ENCODE measurements at regions not wholly inside any gene's neighbourhood (a gene's known extent, or its start where the extent isn't known, plus 50 kb on each side); places are given as distances from the start of the nearest gene placed in this dataset.

DNA sequence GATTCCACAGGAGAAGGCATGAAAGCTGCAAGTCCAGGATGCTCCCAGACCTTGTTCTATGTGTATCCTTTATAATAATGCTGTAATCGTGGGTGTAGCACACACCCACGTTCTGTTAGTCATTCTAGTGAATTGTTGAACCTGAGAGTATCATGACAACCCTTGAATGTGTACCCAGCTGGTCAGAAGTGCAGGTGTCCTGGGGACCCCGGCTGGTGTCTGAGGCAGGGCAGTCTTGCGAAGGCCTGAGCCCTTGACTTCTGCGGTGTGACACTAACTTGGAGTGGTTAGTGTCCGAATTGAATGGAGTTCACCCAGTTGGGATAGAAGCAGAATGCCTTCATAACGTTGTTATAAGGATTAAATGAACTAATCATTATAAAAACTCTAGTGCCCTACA lies 218.0 kb upstream of the TNRC6C start:
- DNase-seq: no peak

DNA sequence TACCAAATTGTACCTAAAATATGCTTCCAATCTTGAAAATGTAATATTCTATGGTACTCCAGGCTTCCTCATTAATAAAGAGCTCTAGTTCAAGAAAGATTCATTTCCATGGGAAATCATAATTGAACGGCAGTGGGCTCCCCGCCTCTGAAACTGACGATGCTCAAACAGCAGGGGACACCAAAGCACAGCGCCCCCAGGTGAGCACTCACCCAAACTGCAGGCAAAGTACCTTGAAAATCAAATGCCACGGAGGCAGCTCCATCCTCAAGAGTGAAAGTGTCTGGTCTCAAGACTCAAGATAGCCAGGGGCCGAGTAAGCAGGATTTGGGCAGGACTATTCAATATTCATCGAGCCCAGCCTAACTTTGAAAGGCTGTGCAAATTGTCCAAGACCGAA lies 217.4 kb upstream of the TNRC6C start:
- DNase-seq: peak; percentile 34

DNA sequence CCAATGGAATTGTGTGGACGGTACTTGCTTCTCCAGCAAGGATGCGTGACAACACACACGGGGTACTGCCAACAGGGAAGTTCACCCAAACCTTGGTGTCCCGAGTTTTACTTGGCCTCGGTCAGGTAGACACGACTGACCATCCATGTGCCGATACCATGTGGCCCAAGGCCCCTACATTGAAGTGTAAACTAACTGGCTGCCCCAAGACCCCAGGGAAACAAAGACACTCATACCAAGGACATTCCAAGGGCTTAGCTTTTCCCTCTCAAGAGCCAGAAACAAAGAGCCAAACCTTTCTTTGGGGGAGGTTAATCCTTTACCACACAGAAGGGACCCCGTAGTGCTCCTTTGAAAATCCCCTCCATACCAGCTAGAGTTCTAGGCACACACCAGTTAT lies 215.9 kb upstream of the TNRC6C start:
- DNase-seq: no peak

DNA sequence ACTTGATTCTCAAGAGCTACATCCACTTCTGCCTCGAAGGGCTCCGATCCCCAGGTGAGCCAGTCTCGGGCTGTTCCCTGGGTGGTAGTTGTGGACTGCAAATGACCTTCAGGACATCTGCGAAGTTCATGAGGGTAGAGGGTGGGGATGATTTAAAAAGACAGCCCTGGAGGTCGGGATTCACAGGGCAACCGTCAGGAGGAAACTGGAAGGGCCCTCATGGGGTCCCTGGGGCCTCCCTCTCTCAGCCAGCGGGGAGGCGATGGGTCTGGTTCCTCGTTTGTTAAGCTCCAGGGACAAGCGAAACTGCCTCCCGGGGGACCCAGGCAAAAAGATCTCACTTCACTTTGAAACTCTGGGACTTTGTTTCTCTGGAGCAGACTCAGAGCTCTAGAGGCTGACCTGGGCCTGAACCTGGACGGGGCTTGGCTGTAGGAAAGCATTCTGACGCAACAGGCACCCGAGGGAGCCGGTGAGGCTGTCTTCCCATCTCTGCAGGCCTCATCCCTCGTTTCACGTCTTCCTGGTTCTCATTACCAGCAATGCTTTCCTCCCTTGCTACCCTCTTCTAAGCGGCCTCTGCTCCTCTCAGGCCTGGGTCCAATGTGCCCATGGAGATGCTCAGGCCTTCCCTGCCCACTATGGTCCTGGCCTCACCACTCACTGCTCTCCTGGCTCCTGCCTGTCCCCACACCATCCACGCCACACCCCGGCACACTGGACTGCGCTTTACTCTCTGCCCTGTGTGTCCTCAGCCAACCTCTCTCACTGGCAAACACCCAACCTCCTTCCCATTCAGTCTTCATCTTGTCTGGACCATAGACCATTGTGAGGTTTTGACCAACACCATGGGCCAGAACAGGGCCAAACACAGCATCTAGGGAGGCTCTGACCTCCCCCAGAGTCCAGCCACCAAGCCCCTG lies 214.2 kb upstream of the TNRC6C start:
- no peak for DNase-seq

DNA sequence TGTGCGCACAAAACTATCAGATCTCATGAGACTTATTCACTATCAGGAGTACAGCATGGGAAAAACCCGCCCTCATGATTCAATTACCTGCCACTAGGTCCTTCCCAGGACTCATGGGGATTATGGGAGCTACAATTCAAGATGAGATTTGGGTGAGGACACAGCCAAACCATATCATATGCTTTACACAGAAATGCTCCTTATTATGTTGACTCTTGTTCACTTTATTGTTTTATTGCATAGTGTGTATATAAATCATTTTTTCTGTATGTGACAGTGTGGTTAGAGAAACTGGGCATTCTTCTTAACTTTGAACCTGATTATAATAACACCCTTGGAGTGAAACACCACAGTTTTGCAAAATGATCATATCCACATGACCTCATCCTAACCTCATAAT lies 212.8 kb upstream of the TNRC6C start:
- no peak for DNase-seq

DNA sequence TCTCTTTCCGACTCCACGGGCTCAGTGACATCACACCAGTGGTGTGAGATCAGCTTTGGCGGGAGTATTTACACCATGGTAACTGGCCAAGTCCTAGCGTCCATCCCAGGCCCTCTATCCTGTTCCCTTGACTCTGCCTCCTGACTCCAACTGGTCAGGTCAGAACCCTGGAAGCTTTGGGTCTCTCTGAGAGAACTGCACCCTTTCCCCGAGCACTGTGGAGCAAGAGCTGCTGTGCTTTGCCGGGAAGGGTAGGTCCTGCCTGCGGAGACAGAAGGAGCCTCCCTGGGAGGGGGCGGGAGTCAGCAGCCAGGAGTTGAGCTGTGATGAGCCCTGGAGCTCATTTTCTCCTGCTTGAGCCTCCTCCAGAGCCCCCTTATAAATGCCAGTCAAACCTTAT lies 212.1 kb upstream of the TNRC6C start:
- DNase-seq: no peak

DNA sequence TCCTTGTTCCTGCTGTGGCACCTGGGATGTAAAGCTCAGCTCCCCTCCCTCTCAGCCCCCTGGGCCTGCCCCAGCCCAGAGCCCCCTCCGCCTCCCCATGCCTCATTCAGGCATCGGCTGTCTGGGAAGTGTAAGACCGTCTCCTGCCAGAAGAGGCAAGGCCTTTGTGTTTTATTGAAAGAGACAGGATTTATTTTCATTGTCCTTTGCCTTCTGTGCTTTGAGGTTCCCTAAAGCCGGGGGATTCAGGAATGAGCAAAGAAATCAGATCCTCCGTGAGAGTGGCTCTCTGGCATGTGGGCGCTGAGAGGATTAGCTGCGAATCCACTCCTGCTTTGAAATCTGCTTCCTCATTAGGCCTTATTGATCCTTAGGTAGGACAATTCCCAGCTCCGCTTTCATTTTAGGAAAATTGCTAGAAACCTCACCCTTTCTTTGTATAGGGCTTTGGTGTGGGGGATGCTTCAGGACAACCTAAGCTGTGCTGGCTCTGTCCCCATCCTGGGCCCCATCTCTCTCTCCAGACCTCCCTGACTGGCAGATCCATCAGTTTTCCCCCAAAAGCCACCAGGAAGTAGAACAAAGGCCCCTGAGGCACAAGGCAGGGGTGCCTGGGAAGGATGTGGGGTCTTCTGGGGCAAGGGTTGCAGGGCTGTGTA lies 211.5 kb upstream of the TNRC6C start:
- DNase-seq: no peak

DNA sequence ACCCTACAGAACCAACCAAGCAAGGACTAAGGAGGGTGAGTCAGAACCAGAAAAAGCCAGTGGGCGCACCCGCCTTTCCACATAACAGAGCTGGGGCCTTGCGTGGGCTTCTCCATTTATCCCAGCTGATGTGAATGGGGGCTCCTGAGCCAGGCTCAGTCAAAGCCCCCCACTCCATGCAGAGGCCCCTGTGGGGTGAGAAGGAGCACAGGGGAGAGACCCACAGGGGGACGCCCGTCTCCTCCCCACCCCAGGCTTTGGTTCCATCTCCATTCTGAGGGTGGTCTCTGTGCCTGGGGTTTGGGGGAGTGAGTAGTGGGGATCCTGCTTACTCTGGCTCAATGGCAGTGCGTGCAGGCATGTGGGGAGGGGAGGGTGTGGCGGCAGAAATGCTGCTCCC lies 210.1 kb upstream of the TNRC6C start:
- no peak for DNase-seq

DNA sequence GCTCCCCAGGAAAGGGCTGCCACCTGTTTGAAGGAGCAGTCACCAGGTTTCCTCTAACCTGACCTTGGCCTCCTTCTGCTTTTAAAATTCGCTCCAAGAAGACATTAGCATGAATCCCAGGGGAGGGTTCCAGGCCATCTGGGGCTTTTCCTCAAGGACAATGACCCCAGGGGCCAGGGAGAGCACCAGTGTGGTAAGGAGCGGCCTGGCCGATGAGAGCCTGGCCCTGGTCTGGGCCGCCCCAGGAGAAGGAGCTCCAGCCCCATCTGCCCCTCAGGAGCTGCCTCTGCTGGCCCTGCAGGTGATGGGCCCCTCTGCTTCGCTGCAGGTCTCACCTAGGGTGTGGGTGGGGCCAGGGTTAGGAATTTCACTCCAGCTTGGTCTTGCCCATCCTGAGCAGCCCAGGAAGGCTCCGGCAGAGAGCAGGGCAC lies 209.2 kb upstream of the TNRC6C start:
- DNase-seq: no peak

DNA sequence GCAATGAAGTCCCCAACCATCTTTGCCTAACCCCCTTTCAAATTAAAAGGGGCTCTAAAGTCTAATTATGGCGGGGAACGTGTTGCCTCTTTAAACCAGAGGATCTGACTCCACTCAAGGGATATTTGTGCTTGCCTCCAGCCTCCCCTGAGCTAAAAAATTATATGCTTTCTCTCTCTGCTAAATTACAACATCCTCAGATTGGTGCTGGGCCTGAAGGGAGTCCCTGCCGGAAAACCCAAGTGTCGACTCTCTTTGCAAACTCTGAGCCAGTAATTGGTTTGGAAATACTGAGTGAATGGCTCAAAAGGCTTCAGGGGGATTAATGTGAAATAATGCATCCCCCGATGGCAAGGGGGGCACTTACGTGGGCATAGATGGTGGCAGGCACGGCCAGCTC lies 208.5 kb upstream of the TNRC6C start:
- no peak for DNase-seq

DNA sequence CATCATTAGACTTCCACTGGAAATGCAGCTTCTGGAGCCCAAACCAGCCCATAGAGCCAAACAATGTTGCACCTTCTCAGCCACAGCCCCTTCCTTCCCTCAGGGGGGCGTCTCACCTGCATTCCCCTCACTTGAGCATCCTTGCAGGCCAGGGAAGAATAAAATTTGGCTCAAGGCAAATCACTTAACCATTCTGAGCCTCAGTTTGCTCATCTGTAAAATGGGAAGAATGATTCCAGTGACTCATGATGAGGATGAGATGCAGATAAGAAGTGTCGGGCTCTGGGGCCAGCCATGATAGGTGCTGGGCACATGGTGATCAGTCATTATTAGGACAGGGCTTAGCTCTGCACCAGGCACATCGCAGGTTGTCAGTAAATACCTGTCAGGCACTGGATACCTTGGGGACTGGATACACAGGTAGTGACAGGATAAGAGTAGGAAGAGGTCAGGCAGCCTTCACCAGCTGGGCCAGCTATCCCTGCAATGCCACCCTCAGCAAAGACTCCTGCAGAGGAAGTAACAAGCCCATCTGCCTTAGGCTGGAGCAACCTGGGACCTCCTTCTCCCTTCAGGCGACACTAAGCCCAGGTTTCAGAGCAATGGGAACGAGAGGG lies 208.0 kb upstream of the TNRC6C start:
- DNase-seq: no peak

DNA sequence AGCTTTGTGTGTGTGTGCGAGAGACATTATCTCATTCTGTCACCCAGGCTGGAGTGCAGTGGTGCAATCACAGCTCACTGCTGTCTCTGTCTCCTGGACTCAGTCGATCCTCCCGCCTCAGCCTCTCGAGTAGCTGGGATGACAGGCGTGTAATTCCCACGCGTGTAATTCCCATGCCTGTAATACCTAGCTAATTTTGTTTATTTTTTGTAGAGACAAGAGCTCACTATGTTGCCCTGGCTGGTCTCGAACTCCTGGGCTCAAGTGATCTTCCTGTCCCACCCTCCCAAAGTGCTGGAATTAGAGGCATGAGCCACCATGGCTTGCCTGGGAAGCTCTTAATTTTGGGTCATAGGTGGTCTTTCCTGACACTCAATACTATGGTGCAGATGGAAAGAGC lies 205.3 kb upstream of the TNRC6C start:
- DNase-seq: no peak

DNA sequence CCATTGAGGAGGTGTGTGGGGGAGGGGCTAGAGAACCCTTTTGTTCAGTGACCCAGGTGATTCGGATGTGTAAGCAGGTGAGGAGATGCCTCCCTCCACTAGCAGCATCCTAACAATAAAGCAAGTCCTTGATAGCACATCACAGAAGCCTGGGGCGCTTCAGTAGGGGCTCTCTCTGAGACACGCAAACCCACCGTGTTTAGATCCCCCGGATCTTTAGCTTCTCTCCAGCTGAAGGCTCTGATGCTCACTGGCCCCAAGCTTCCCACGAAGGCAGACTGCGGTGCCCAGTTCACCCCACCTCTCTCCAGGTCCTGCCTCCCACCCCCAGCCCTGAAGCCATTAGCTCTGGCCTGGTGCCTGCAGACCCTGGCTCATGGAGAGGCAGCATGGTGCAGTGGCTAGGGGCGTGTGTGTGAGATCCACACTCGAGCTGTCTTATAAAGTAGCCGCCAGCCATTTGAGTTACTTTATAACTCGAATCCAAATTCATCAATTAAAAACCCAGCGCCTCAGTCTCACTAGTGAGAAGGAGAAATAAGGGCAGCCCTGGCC lies 204.7 kb upstream of the TNRC6C start:
- DNase-seq: no peak

DNA sequence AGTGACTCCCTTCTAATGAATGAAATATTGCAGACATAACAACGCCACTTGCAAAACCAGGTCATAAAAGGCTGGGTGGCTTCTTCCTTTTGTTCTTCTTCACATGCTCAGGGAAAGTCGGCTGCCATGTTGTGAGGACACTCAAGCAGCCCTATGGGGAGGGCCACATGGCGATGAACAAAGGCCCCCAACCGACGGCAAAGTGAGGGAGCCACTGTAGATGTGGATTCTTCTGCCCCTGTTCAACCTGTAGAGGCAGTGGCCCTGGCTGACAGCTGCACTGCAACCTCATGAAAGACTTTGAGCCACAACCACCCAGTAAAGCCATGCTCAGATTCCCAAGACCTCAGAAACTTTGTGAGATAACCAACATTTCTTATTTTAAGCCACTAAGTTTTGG lies 203.5 kb upstream of the TNRC6C start:
- no peak for DNase-seq

DNA sequence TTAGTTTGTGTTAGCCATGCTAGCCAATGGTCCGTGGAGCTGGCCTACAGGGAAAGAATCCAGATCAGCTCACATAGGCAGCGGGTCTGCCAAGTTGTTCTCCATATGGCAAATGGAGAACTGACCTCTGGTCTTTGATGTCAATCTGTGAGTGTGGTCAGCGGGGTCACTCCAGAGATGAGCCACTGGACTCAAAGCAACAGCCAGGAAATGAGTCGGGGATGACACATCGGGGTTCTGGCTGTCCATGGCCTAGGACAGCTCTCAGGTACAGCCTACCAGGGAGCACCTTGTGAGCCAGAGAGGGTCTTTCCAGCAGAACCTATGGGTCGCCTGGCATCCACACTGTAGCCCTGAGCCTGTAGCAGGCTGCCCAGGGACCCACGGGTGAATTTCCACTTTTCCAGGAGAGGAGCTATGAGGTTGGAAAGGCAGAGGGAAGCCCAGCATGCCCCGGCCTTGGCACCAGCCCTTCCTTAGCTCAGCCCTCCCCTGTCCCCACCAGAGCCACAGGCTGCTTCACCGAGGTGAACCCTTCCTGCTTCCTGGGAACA lies 203.0 kb upstream of the TNRC6C start:
- no peak for DNase-seq

DNA sequence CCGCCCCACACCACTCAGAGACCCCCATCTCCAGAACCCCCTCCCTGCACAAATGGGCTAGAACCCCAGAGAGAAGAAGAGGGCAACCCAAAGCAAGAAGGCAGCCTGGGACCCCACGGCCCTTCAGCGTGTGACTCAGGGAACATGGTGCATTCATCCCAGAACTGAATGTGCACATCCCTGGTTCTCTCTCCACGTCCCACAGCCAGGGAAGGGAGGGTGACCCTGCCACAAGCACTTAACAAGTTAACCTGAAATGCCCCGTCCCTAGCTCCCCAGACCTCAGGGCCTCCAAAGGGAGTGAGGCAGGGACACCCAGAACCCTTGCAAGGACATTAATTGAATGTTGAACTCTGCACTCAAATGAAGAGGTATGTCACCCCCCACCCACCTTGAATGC lies 202.5 kb upstream of the TNRC6C start:
- no peak for DNase-seq

DNA sequence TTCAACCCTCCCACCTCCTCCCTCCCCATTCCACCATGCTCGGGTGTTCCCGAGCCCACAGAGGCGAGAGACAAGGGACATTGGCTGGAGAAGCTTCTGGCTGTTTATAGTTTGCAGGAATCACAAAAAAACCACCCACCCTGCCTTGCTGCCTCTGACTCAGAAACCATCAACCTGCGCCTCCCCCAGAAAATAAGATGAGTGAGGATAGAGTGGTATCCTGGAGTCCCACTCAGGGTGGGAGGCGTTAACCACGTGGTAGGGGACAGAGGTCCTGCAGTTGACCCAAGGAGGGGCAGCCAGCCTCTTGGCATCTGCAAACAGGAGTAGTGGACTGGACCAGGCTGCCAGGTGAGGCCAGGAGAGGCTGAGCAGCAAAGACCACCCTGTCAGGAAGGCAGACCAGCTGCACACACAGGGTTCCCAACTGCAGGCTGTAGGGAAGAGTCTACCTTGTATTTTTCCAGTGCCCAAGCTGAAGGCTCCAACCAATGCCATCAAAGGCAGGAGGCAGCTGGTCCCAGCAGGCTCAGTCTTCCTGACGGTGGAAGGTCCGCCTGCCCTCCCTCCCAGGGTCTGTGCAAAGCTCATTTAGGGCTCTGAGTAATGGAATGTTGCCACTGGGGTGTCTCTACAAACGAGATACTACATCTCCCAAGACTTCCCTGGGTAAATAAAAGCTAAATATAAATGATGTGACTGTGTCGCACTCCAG lies 201.5 kb upstream of the TNRC6C start:
- no peak for DNase-seq

DNA sequence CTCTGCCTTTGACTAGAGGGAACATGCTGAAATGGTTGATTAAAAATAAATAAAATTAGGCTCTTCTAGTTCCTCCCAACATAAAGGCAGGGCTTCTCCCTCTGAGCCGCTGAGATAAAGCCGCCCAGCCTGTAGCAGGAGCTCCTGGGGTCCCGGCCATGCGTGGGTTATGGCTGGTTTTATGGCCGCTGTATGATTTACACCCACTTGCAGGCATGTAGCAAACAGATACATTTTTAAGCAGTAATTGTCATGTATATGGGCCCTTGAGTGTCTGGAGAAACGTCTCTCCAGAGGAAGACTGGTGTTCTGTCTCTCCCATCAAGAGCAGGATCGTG lies 201.0 kb upstream of the TNRC6C start:
- DNase-seq: no peak

DNA sequence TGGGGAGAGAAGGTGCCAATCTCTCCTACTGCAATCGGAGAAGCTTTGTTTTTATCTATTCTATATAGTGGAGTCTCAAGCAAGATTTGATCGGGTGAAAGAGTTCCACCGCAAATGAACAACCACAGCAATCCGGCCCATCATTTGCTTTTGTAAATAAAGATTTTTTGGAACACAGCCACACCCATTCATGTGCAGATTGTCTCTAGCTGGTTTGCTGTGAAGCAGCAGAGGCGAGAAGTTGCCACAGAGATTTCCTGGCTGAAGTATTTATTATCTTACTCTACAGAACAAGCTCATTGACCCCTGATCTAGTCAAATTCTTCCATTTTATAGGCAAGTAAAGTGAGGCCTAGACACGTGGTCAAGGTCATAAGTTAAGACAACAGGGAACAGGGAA lies 195.5 kb upstream of the TNRC6C start:
- DNase-seq: no peak

DNA sequence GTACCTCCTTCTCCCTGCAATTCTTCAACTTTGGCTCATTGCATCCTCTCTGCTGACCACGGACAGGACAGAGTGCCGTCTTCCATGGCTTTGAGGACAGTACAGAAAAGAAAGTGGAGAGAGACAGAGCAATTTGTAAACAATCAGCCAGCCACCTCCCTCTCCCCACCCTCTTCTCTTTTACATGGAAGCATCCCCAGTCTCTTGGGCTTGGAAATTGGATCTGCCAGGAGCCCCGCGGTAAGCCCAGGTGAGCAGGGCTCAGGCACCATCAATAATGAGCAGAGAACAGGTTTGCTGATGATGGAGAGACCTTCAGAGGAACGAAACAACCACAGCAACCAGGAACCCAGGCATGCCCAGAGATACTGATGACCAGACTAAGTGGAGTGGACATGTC lies 194.9 kb upstream of the TNRC6C start:
- no peak for DNase-seq

DNA sequence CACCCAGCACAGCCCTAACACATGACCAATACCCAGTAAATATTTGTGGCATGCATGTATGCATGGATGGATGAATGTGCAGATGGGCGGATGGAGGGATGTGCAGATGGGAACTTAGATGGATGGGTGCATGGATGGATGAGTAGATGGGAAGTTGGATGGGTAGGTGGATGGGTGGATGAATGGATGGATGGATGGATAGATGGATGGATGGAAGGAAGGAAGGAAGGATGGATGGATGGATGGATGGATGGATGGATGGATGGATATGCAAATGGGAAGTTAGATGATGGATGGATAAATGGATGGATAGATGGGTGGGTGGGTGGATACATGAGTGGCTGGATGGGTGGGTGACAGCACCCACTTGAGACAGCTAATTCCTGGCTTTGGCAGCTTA lies 193.2 kb upstream of the TNRC6C start:
- no peak for DNase-seq

DNA sequence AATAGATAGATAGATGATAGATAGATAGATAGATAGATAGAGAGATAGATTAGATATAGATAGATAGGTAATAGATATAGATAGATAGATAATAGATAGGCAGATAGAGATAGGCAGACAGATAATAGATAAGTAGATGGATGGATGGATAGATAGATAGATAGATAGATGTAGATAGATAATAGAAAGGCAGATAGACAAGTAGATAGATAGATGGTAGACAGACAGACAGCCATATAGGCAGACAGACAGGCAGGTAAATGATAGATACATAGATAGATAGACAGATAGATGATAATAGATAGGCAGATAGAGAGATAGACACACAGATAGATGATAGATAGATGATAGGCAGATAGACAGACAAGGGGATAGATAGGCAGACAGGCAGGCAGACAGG lies 191.4 kb upstream of the TNRC6C start:
- DNase-seq: no peak

DNA sequence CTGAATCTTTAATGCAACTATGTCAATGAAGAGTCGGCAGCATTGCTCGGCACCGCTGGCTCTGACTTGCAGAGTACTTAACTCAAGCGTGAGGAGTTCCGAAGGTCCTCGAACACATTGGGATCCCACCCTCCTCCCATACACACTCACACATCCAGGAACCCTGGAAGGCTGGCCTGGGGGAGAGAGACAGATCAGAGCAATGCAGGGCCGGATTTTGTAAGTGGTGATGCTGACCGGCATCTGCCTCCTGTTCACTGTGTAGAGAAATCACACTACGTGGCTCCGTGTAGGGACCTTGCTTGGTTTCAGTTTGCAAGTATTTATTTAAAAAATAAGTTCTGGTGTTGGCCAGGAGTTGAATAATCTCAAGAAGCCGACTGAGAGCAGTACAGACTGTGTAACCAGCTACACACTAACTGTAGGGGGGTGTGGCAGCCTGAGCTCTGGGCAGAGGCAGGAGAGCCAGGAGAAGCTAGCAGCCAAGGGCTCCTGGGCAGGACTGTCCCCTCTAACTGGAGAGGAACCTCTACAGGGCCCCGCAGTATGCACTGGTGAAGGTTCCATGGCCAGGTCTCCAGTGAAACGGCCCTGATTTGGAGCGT lies 190.2 kb upstream of the TNRC6C start:
- DNase-seq: no peak

Measured in activated CD4-positive, alpha-beta T cell treated with anti-CD3 and anti-CD28 coated beads, Interleukin-2, Interleukin-6, amounts not matched to agents 100 ng/mL and 50 ng/mL, durations not matched to agents 16 hours and 8 hours (primary cell).